GM12865 (cell line): ENCODE measurements at regions not wholly inside any gene's neighbourhood (a gene's known extent, or its start where the extent isn't known, plus 50 kb on each side); places are given as distances from the start of the nearest gene placed in this dataset.
"Not testable (repeated sequence)": the region's sequence is repeated elsewhere in the genome, so short reads cannot be mapped to it uniquely, and the experiment has no call there.

Source experiments
- DNase-seq: peaks from one replicate; pipeline ENCODE4 v3.0.0; 2010; ENCODE audit warnings: low read depth
- H3K4me3 ChIP-seq: 2 replicates; pipeline ENCODE4 v1.5.1; 2011; ENCODE audit warnings: mild to moderate bottlenecking, low read depth, low read length, control low read depth
- TF ChIP-seq, protein P1 (sequence below): IDR thresholded peaks from 2 replicates; pipeline ENCODE4 v1.5.1; 2011; ENCODE audit warnings: low read length, control low read depth, low read depth, inconsistent platforms; ENCODE audit not compliant: insufficient read depth; ENCODE audit errors: missing control alignments

DNA sequence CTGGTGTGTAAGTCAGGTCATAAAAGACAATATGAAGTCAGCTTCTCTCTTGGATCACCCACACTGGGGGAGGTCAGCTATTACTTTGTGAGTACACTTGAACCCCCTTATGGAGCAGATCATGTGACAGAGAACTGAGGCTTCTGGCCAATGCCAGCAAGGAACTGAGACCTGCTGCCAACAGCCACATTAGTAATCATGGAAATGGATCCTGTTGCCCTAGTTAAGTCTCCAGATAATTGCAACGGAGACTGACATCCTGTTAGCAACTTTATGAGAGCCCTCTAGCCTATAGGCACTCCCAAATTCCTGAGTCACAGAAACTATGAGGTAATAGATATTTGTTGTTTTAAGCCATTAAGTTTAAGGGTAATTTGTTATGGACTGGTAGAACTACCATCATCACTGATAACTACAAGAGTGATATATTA lies 110.4 kb upstream of the GMNC start:
- DNase-seq: no peak
- TF ChIP-seq, protein P1, sequence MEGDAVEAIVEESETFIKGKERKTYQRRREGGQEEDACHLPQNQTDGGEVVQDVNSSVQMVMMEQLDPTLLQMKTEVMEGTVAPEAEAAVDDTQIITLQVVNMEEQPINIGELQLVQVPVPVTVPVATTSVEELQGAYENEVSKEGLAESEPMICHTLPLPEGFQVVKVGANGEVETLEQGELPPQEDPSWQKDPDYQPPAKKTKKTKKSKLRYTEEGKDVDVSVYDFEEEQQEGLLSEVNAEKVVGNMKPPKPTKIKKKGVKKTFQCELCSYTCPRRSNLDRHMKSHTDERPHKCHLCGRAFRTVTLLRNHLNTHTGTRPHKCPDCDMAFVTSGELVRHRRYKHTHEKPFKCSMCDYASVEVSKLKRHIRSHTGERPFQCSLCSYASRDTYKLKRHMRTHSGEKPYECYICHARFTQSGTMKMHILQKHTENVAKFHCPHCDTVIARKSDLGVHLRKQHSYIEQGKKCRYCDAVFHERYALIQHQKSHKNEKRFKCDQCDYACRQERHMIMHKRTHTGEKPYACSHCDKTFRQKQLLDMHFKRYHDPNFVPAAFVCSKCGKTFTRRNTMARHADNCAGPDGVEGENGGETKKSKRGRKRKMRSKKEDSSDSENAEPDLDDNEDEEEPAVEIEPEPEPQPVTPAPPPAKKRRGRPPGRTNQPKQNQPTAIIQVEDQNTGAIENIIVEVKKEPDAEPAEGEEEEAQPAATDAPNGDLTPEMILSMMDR: no peak
- H3K4me3 ChIP-seq: no peak overlapping the region

DNA sequence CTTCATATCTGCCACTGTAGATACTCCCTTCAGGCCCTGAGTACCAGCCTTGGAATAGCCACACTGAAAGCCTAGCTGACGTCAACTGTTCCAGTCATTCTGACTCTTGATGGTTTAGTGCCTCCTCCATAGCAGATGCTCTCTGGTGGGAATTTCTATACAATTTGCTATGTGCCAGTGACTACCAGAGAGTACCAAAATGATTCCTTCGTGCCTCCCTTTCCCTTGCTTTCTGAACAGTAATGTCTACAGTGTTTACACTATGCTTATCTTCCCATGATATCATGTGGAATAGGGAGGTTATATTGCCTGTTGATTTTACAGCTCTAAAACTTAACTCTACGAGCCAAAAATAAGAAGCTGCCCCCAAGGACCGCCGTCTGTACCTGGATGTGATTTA lies 109.7 kb upstream of the GMNC start:
- TF ChIP-seq, protein P1: no peak
- no peak for DNase-seq
- H3K4me3 ChIP-seq: no peak overlapping the region

DNA sequence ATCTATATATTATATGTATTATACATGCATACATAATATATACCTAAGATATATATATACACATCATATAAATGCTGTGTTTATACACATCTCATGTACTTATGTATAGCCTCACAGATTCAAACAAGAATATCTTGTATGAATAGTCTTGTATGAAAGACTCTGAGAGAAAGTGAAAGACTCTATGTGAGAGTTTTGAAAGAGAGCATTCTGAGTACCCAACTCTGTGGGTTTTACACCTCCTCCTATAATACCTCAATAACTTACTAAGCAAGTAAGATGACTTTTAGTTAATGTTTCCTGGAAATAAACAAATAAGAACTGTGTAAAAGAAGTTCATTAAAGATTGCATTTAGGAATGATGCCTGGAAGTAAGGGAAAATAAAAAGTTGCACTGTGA lies 108.1 kb upstream of the GMNC start:
- H3K4me3 ChIP-seq: no peak overlapping the region
- no peak for DNase-seq
- TF ChIP-seq, protein P1: no peak

DNA sequence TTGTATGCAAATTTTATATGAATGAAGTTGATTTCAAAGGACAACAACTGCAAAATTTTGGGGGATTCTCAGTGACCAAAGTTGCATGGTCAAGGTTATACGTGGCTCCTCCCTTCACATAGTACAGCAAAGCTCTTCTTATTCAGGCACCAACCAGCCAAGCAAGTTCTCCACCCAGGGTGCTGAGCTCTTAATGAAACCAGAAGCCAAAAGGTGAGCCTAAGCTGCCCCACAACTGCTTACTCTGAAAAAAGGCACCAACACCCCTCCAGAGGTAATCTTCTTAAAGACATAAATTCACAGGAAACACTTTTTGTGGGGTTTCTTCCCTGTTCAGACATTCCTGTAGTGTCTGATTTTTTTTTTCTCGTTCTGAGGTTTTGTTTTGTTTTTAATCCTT lies 106.1 kb upstream of the GMNC start:
- no peak overlapping the region for H3K4me3 ChIP-seq
- TF ChIP-seq, protein P1: no peak
- no peak for DNase-seq

DNA sequence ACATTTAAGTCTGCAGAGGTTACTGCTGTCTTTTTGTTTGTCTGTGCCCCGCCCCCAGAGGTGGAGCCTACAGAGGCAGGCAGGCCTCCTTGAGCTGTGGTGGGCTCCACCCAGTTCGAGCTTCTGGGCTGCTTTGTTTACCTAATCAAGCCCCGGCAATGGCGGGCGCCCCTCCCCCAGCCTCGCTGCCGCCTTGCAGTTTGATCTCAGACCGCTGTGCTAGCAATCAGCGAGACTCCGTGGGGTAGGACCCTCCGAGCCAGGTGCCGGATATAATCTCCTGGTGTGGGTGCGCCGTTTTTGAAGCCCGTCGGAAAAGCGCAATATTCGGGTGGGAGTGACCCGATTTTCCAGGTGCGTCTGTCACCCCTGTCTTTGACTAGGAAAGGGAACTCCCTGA lies 102.4 kb upstream of the GMNC start:
- DNase-seq, H3K4me3 ChIP-seq: not testable (repeated sequence)

DNA sequence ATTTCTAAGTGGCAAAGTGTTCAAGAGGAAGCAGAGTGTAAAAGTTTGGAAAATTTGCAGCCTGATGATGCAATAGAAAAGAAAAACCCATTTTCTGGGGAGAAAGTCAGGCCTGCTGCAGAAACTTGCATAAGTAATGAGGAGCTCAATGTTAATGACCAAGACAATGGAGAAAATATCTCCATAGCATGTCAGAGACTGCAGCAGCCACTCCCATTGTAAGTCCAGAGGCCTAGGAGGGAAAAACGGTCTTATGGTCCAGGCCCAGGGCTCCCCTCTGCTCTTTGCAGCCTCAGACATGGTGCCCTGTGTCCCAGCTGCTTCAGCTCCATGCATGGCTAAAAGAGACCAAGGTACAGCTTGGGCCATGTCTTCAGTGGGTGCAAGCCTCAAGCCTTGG lies 96.6 kb upstream of the GMNC start:
- H3K4me3 ChIP-seq: no peak overlapping the region
- no peak for DNase-seq
- TF ChIP-seq, protein P1: no peak

DNA sequence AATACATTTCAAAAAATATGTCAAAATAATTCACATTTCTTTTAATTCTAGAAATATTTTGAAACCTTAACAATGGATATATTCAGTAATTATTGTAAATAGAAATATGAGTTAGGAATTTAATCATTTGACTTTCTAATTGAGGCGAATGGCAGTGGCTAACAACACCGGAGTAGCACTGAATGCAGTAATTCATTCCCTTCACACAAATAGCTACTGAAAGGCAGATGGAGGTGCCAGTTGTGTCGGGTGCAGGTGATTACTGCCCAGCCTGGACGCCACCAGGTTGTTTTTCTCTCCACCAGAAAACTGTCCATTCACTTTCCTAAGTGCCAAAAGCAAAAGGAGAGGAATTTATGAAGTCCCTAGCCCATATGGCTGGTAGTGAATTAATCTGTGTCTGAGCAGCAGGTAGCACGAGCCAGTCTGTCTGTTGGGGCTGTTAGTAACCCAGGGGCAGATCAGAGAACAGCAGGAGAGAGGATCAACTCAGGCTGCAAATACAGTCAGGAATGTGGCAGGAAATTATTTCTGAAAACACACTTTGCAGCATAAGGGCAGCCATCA lies 79.3 kb upstream of the GMNC start:
- no peak overlapping the region for H3K4me3 ChIP-seq
- DNase-seq: no peak
- TF ChIP-seq, protein P1: no peak

DNA sequence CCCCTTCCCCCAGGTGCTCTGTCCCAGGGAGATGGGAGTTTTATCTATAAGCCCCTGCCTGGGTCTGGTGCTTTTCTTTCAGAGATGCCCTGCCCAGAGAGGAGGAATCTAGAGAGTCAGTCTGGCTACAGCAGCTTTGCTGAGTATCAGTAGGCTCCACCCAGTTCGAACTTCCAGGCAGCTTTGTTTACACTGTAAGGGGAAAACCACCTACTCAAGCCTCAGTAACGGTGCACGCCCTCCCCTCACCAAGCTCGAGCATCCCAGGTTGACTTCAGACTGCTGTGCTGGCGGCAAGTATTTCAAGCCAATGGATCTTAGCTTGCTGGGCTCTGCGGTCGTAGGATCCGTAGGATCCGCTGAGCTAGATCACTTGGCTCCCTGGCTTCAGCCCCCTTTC lies 72.1 kb upstream of the GMNC start:
- H3K4me3 ChIP-seq, DNase-seq: not testable (repeated sequence)
